HCT116 (cell line): ENCODE measurements at regions not wholly inside any gene's neighbourhood (a gene's known extent, or its start where the extent isn't known, plus 50 kb on each side); places are given as distances from the start of the nearest gene placed in this dataset.

ENCODE experiments used
- ATAC-seq: fragments of 200-7000 bp; cut with Tn5 transposase; 2 replicates; pipeline ENCODE4 v1.9.1; 2020; ENCODE audit warnings: mild to moderate bottlenecking, moderate library complexity
- BruUV-seq: library from RNA; stranded (reverse); fragments of 400-500 nt; replicated peaks from 2 replicates; lab custom pipeline; 2021; lab: Mats Ljungman, UMichigan
- CTCF ChIA-PET: fragments of 300-600 bp; sonication (Branson Sonifier 250); formaldehyde crosslinking; loops from one replicate; lab custom pipeline; 2021; ENCODE audit warnings: antibody characterized with exemption; lab: Charles Lee
- POLR2A ChIA-PET: fragments of 300-600, 350-600 bp; sonication (Branson Sonifier 250); formaldehyde crosslinking; loops from one replicate; lab custom pipeline; 2021; ENCODE audit warnings: antibody characterized with exemption; lab: Charles Lee
- RAD21 ChIA-PET, 2 experiments: fragments of 300-600 bp; sonication (Branson Sonifier 250); formaldehyde crosslinking; loops; one replicate each; lab custom pipeline; 2023; ENCODE audit warnings: low total read pairs in 2 of 2; ENCODE audit not compliant: uncharacterized antibody in 2 of 2, unreplicated experiment in 2 of 2, low non-redundant PET in 1 of 2; lab: Charles Lee
- DNase-seq: peaks from one replicate; pipeline ENCODE4 v3.0.0-alpha.2; 2010; ENCODE audit warnings: low read depth, low spot score
- H2AFZ ChIP-seq: fragments of 200-600 bp; shearing (Covaris generic), sonication (generic); 2 replicates; pipeline ENCODE4 v1.6.1; 2017; ENCODE audit warnings: low read depth, mixed run types, mixed read lengths, antibody characterized with exemption, low read length; ENCODE audit not compliant: poor library complexity, severe bottlenecking
- H3K27ac ChIP-seq: 2 replicates; pipeline ENCODE4 v1.5.1; 2012; ENCODE audit warnings: low read depth, low read length
- H3K27me3 ChIP-seq: fragments of 200-600 bp; sonication (generic); 2 replicates; pipeline ENCODE4 v1.6.1; 2016; ENCODE audit warnings: mixed run types, low read length, mixed read lengths; ENCODE audit not compliant: insufficient read depth
- H3K36me3 ChIP-seq, 2 experiments: fragments of 200-500 bp in 1 of 2; fragments of 200-600 bp in 1 of 2; sonication (Bioruptor generic) in 1 of 2; sonication (generic) in 1 of 2; 2 replicates each; pipeline versions ENCODE4 v1.5.1 to v1.6.1; 2014 to 2016; ENCODE audit warnings: low read length in 2 of 2, inconsistent platforms in 1 of 2, mixed read lengths in 1 of 2, mixed run types in 1 of 2; ENCODE audit not compliant: insufficient read depth in 2 of 2, control insufficient read depth in 1 of 2
- H3K4me1 ChIP-seq, 2 experiments: fragments of 200-600 bp in 1 of 2; sonication (generic) in 1 of 2; 2 replicates each; pipeline versions ENCODE4 v1.5.1 to v1.6.1; 2012 to 2017; ENCODE audit warnings: low read length in 2 of 2, inconsistent platforms in 1 of 2, mild to moderate bottlenecking in 1 of 2, mixed read lengths in 1 of 2, mixed run types in 1 of 2, moderate library complexity in 1 of 2; ENCODE audit not compliant: insufficient read depth in 2 of 2, control insufficient read depth in 1 of 2
- H3K4me2 ChIP-seq: fragments of 200-600 bp; sonication (generic); 2 replicates; pipeline ENCODE4 v1.6.1; 2017; ENCODE audit warnings: mixed run types, low read length, mixed read lengths
- H3K4me3 ChIP-seq, 2 experiments: fragments of 200-600 bp in 1 of 2; sonication (generic) in 1 of 2; replicated peaks in 1 of 2; 2 replicates each; pipeline ENCODE4 v1.5.1; 2011 to 2016; ENCODE audit warnings: low read length in 2 of 2, control low read depth in 1 of 2, low read depth in 1 of 2, mild to moderate bottlenecking in 1 of 2, mixed read lengths in 1 of 2, mixed run types in 1 of 2
- H3K79me2 ChIP-seq: fragments of 200-600 bp; sonication (generic); 2 replicates; pipeline ENCODE4 v1.6.1; 2017; ENCODE audit warnings: mild to moderate bottlenecking, mixed run types, low read length, moderate library complexity, mixed read lengths; ENCODE audit not compliant: insufficient read depth
- H3K9ac ChIP-seq: fragments of 200-600 bp; sonication (generic); 2 replicates; pipeline ENCODE4 v1.6.1; 2016; ENCODE audit warnings: low read length, mixed read lengths
- H3K9me2 ChIP-seq: fragments of 200-600 bp; sonication (generic), shearing (Covaris generic); 2 replicates; pipeline ENCODE4 v1.6.1; 2017; ENCODE audit warnings: mixed run types, mild to moderate bottlenecking, moderate library complexity; ENCODE audit not compliant: insufficient read depth
- H3K9me3 ChIP-seq, 2 experiments: fragments of 200-500 bp in 1 of 2; fragments of 200-600 bp in 1 of 2; sonication (Bioruptor generic) in 1 of 2; sonication (generic) in 1 of 2; 2 replicates each; pipeline ENCODE4 v1.6.1; 2014 to 2017; ENCODE audit warnings: low read length in 2 of 2, mixed read lengths in 2 of 2, inconsistent platforms in 1 of 2, low read depth in 1 of 2, mild to moderate bottlenecking in 1 of 2, mixed run types in 1 of 2, moderate library complexity in 1 of 2; ENCODE audit not compliant: control insufficient read depth in 1 of 2, insufficient read depth in 1 of 2
- H4K20me1 ChIP-seq: fragments of 200-600 bp; sonication (generic), shearing (Covaris generic); 2 replicates; pipeline ENCODE4 v1.6.1; 2017; ENCODE audit warnings: mixed run types, mild to moderate bottlenecking, moderate library complexity; ENCODE audit not compliant: insufficient read depth
- CBX3 ChIP-seq: IDR thresholded peaks from 2 replicates; pipeline ENCODE4 v1.6.1; 2012; ENCODE audit warnings: low read depth
- ELF1 ChIP-seq: IDR thresholded peaks from 2 replicates; pipeline ENCODE4 v1.6.1; 2012; ENCODE audit warnings: low read depth, borderline replicate concordance
- EZH2phosphoT487 ChIP-seq: fragments of 200-600 bp; IDR thresholded peaks from 2 replicates; pipeline ENCODE4 v1.6.1; 2018; ENCODE audit warnings: antibody characterized with exemption, borderline replicate concordance
- FOSL1 ChIP-seq: IDR thresholded peaks from 2 replicates; pipeline ENCODE4 v1.6.1; 2012; ENCODE audit warnings: low read depth
- JUND ChIP-seq: IDR thresholded peaks from 2 replicates; pipeline ENCODE4 v1.6.1; 2012
- POLR2A ChIP-seq: IDR thresholded peaks from 2 replicates; pipeline ENCODE4 v1.7.0; 2011; ENCODE audit warnings: borderline replicate concordance; ENCODE audit not compliant: insufficient read depth, insufficient read length; ENCODE audit errors: extremely low read depth
- RAD21 ChIP-seq: IDR thresholded peaks from 2 replicates; pipeline ENCODE4 v1.6.1; 2012; ENCODE audit warnings: low read depth, mild to moderate bottlenecking
- SRF ChIP-seq: IDR thresholded peaks from 2 replicates; pipeline ENCODE4 v1.6.1; 2012; ENCODE audit warnings: low read depth
- TCF7L2 ChIP-seq: IDR thresholded peaks from 2 replicates; pipeline ENCODE4 v1.7.0; 2011; ENCODE audit warnings: borderline replicate concordance, inconsistent platforms; ENCODE audit not compliant: insufficient read depth, insufficient read length; ENCODE audit errors: extremely low read depth
- YY1 ChIP-seq: IDR thresholded peaks from 2 replicates; pipeline ENCODE4 v1.6.1; 2011; ENCODE audit warnings: low read length, low read depth, moderate library complexity, mild to moderate bottlenecking; ENCODE audit not compliant: insufficient replicate concordance; ENCODE audit errors: extremely low read depth
- intact Hi-C: fragments of 100-400 bp; cut with micrococcal nuclease; formaldehyde crosslinking; loops from 2 replicates; pipeline ENCODE4 v1.10.0; 2022
- TF ChIP-seq, protein P1 (sequence below): IDR thresholded peaks from 2 replicates; pipeline ENCODE4 v1.6.1; 2012; ENCODE audit warnings: low read depth
- TF ChIP-seq, protein P2 (sequence below): IDR thresholded peaks from 2 replicates; pipeline ENCODE4 v1.6.1; 2012

DNA sequence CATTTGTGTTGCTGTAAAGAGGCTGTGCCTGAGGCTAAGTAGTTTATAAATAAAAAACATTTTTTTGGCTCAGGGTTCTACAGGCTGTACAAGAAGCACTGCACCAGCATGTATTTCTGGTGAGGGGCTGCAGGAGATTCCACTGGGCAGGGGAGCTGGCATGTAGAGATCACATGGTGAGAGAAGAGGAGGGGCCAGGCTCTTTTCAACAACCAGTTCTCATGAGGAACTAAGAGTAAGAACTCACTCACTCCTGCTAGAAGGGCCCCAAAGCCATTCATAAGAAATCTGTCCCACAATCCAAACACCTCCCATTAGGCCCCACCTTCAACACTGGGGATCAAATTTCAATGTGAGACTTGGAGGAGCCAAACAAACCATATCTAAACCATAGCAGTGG is 214.9 kb upstream of the LMCD1 start:
- Histone ChIP-seq H3K4me3 (no peak overlapping the region), H3K9me2 (no peaks in the 10 kb centered on the region), H3K9me3 (no peaks in the 10 kb centered on the region), H3K79me2 (no peaks in the 10 kb centered on the region), H4K20me1 (no peaks in the 10 kb centered on the region), H3K36me3 (no peaks in the 10 kb centered on the region), H3K4me1 (no peaks in the 10 kb centered on the region; a peak in 1 of 4 replicates), H3K9ac (no peak overlapping the region), H3K27ac (no peak overlapping the region), H3K27me3 (no peaks in the 10 kb centered on the region; the same call in 1 of the 2 replicates), H2AFZ (no peak overlapping the region), H3K4me2 (no peak overlapping the region)
- ChIA-PET POLR2A (interaction anchor here (0.6 kb wide), 1 partner anchor 1464 kb away, joined by 3 read pairs; no protein-coding TSS in a partner anchor), CTCF (no interaction called here), RAD21 (no interaction called here)
- ATAC-seq (no peak), DNase-seq (no peak)
- intact Hi-C loops, result no loop called here
- no TSS peak for BruUV-seq
- no peak for TF ChIP-seq TCF7L2
- TF ChIP-seq SRF, result no peak
- no peak for TF ChIP-seq JUND
- no peak for TF ChIP-seq YY1
- no peak for TF ChIP-seq RAD21
- no peak for TF ChIP-seq ELF1
- no peak for TF ChIP-seq POLR2A
- TF ChIP-seq, protein P1, sequence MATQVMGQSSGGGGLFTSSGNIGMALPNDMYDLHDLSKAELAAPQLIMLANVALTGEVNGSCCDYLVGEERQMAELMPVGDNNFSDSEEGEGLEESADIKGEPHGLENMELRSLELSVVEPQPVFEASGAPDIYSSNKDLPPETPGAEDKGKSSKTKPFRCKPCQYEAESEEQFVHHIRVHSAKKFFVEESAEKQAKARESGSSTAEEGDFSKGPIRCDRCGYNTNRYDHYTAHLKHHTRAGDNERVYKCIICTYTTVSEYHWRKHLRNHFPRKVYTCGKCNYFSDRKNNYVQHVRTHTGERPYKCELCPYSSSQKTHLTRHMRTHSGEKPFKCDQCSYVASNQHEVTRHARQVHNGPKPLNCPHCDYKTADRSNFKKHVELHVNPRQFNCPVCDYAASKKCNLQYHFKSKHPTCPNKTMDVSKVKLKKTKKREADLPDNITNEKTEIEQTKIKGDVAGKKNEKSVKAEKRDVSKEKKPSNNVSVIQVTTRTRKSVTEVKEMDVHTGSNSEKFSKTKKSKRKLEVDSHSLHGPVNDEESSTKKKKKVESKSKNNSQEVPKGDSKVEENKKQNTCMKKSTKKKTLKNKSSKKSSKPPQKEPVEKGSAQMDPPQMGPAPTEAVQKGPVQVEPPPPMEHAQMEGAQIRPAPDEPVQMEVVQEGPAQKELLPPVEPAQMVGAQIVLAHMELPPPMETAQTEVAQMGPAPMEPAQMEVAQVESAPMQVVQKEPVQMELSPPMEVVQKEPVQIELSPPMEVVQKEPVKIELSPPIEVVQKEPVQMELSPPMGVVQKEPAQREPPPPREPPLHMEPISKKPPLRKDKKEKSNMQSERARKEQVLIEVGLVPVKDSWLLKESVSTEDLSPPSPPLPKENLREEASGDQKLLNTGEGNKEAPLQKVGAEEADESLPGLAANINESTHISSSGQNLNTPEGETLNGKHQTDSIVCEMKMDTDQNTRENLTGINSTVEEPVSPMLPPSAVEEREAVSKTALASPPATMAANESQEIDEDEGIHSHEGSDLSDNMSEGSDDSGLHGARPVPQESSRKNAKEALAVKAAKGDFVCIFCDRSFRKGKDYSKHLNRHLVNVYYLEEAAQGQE, result no peak
- no peak for TF ChIP-seq CBX3
- TF ChIP-seq FOSL1, result no peak
- TF ChIP-seq EZH2phosphoT487, result no peak
- TF ChIP-seq, protein P2, sequence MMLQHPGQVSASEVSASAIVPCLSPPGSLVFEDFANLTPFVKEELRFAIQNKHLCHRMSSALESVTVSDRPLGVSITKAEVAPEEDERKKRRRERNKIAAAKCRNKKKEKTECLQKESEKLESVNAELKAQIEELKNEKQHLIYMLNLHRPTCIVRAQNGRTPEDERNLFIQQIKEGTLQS, result no peak
